ENCODE measurements at regions not wholly inside any gene's neighbourhood (a gene's known extent, or its start where the extent isn't known, plus 50 kb on each side); places are given as distances from the start of the nearest gene placed in this dataset.

DNA sequence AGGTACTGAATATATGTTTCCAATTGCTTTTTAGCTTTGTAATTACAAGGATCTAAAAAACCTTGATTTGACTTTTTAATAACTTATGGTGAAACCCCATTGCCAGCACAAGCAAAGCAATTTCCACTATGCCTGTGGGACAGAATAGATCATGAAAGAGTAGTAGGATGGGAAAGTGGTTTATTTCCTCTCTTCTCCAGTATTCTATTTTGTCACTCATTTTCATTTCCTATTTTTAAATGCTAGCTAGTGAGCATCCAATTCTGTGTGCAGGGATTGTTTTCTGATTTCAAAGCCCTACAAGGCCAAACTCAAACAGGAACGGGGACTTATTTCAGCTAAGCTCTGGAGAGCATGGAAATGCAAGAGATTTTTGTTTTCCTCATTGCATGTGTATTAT is 132.0 kb upstream of the TGFBR2 start:
- H4K91ac ChIP-seq (ENCODE audit: insufficient read depth, low read depth, low read length), result no peak overlapping the region
- H2BK5ac ChIP-seq (ENCODE audit: low read depth, low read length, poor library complexity, severe bottlenecking), result no peak overlapping the region
- in situ Hi-C loops (cut with MboI; ENCODE audit: low sequenced_read_pairs), result no loop called here
- H3K9me3 ChIP-seq (ENCODE audit: control insufficient read depth, insufficient read depth, low read length), result no peaks in the 10 kb centered on the region; the same call in 1 of the 2 replicates
- no peak overlapping the region for H2AK5ac ChIP-seq (ENCODE audit: low read depth, low read length)
- H2BK15ac ChIP-seq (ENCODE audit: low read depth, low read length), result no peak overlapping the region
- H3K79me1 ChIP-seq (ENCODE audit: low read depth in 1 of 2, low read length in 2 of 2), result no peaks in the 10 kb centered on the region
- H4K5ac ChIP-seq (ENCODE audit: low read depth, low read length), result no peak overlapping the region
- H4K20me1 ChIP-seq (ENCODE audit: insufficient read depth, low read length), result no peaks in the 10 kb centered on the region
- H3K27ac ChIP-seq (ENCODE audit: insufficient read depth, low read length), result no peak overlapping the region
- no CpG with 5 or more reads among the region's 1 CpG for WGBS, 2 experiments (ENCODE audit: extremely low coverage in 2 of 2, insufficient read length in 1 of 2)
- no peaks in the 10 kb centered on the region for H3K27me3 ChIP-seq (ENCODE audit: control insufficient read depth, insufficient read depth, low read length)
- no peak overlapping the region for H2AK9ac ChIP-seq (replicated peaks; ENCODE audit: low read depth, low read length, poor library complexity)
- POLR2A ChIA-PET (ENCODE audit: unreplicated experiment), result no interaction called here
- H3K4me2 ChIP-seq (ENCODE audit: low read depth, low read length), result no peak overlapping the region
- TF ChIP-seq, protein P1, sequence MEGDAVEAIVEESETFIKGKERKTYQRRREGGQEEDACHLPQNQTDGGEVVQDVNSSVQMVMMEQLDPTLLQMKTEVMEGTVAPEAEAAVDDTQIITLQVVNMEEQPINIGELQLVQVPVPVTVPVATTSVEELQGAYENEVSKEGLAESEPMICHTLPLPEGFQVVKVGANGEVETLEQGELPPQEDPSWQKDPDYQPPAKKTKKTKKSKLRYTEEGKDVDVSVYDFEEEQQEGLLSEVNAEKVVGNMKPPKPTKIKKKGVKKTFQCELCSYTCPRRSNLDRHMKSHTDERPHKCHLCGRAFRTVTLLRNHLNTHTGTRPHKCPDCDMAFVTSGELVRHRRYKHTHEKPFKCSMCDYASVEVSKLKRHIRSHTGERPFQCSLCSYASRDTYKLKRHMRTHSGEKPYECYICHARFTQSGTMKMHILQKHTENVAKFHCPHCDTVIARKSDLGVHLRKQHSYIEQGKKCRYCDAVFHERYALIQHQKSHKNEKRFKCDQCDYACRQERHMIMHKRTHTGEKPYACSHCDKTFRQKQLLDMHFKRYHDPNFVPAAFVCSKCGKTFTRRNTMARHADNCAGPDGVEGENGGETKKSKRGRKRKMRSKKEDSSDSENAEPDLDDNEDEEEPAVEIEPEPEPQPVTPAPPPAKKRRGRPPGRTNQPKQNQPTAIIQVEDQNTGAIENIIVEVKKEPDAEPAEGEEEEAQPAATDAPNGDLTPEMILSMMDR (conservative IDR thresholded peaks at IDR 0.05; ENCODE audit: low read depth, low read length), result no peak
- no peak for TF ChIP-seq MAFK (IDR thresholded peaks at IDR 0.05; ENCODE audit: low read depth, low read length)
- no peak for TF ChIP-seq MAZ (IDR thresholded peaks at IDR 0.05; ENCODE audit: borderline replicate concordance, low read depth, low read length)
- TF ChIP-seq FOS (IDR thresholded peaks at IDR 0.05; ENCODE audit: low read depth, low read length), result no peak
- no peak for TF ChIP-seq RFX5 (IDR thresholded peaks at IDR 0.05; ENCODE audit: low read depth, low read length)
- TF ChIP-seq CEBPB (IDR thresholded peaks at IDR 0.05; ENCODE audit: low read depth, low read length), result no peak
- TF ChIP-seq NFE2L2 (IDR thresholded peaks at IDR 0.05; ENCODE audit: low read depth, low read length), result no peak
- no peak for TF ChIP-seq CHD1 (IDR thresholded peaks at IDR 0.05; ENCODE audit: low read depth, low read length)
- no peak for TF ChIP-seq BHLHE40 (IDR thresholded peaks at IDR 0.05; ENCODE audit: low read depth, low read length)
- TF ChIP-seq, protein P2, sequence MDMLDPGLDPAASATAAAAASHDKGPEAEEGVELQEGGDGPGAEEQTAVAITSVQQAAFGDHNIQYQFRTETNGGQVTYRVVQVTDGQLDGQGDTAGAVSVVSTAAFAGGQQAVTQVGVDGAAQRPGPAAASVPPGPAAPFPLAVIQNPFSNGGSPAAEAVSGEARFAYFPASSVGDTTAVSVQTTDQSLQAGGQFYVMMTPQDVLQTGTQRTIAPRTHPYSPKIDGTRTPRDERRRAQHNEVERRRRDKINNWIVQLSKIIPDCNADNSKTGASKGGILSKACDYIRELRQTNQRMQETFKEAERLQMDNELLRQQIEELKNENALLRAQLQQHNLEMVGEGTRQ (IDR thresholded peaks at IDR 0.05; ENCODE audit: low read depth, low read length), result no peak
- TF ChIP-seq, protein P3, sequence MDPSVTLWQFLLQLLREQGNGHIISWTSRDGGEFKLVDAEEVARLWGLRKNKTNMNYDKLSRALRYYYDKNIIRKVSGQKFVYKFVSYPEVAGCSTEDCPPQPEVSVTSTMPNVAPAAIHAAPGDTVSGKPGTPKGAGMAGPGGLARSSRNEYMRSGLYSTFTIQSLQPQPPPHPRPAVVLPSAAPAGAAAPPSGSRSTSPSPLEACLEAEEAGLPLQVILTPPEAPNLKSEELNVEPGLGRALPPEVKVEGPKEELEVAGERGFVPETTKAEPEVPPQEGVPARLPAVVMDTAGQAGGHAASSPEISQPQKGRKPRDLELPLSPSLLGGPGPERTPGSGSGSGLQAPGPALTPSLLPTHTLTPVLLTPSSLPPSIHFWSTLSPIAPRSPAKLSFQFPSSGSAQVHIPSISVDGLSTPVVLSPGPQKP (IDR thresholded peaks at IDR 0.05; ENCODE audit: borderline replicate concordance, low read depth, low read length), result no peak
- no peak for TF ChIP-seq POLR2A (IDR thresholded peaks at IDR 0.05; ENCODE audit: low read depth, low read length)
- no peak for TF ChIP-seq RAD21 (IDR thresholded peaks at IDR 0.05; ENCODE audit: low read length)
- TF ChIP-seq SMC3 (IDR thresholded peaks at IDR 0.05; ENCODE audit: low read depth, low read length), result no peak
- no peak for TF ChIP-seq RCOR1 (IDR thresholded peaks at IDR 0.05; ENCODE audit: insufficient replicate concordance, low read length)
- TF ChIP-seq MXI1 (IDR thresholded peaks at IDR 0.05; ENCODE audit: borderline replicate concordance, low read depth, low read length), result no peak
- no peak overlapping the region for H3K23ac ChIP-seq (ENCODE audit: low read depth, low read length)
- H3K9me1 ChIP-seq (ENCODE audit: insufficient read depth, low read length), result peaks cover 6% of the 10 kb centered on the region; the same call in 1 of the 2 replicates
- H3K56ac ChIP-seq (ENCODE audit: extremely low read depth, insufficient read depth, low read length), result no peak overlapping the region
- CTCF ChIA-PET, result interaction anchor here (0.9 kb wide), 1 partner anchor 22 kb away, joined by 4 read pairs; no protein-coding TSS in a partner anchor
- dilution Hi-C loops (cut with HindIII; ENCODE audit: low sequenced_read_pairs, unreplicated experiment), result no loop called here
- DNase-seq, result no peak
- no peak overlapping the region for H3K4me3 ChIP-seq (ENCODE audit: insufficient read depth, low read depth, low read length)
- no peak overlapping the region for H3K14ac ChIP-seq (replicated peaks; ENCODE audit: low read depth, low read length)
- no peak overlapping the region for H4K8ac ChIP-seq (ENCODE audit: low read depth in 2 of 2, low read length in 2 of 2)
- no peak overlapping the region for H2BK20ac ChIP-seq (ENCODE audit: low read depth, low read length)
- H2AFZ ChIP-seq (replicated peaks; ENCODE audit: low read length, poor library complexity), result no peak overlapping the region
- H3K4me1 ChIP-seq (ENCODE audit: control insufficient read depth, insufficient read depth, low read length), result peaks cover 2% of the 10 kb centered on the region
- no peak for ATAC-seq (ENCODE audit: low read depth)
- no peak overlapping the region for H3K9ac ChIP-seq (ENCODE audit: low read depth, low read length)
- no peak overlapping the region for H3K18ac ChIP-seq (ENCODE audit: low read depth, low read length)
- no peak overlapping the region for H3K4ac ChIP-seq (ENCODE audit: low read depth, low read length)
- no peaks in the 10 kb centered on the region for H3K36me3 ChIP-seq (ENCODE audit: control insufficient read depth, insufficient read depth, low read length)
- H2BK120ac ChIP-seq (ENCODE audit: low read depth, low read length), result no peak overlapping the region
- no TSS peak for BruUV-seq (replicated peaks)
- intact Hi-C loops (cut with micrococcal nuclease), result no loop called here

Data from IMR-90 (cell line).